Prostate gland (tissue), 2 donors: ENCODE measurements at regions not wholly inside any gene's neighbourhood (a gene's known extent, or its start where the extent isn't known, plus 50 kb on each side); places are given as distances from the start of the nearest gene placed in this dataset.

Source experiments
- DNase-seq: peaks from one replicate; pipeline ENCODE4 v3.0.0-alpha.2; 2019; ENCODE audit warnings: low spot score
- H3K27ac ChIP-seq, 2 donors: fragments of 200-600 bp; sonication (generic); 2 replicates each; pipeline ENCODE4 v1.5.1; 2017 to 2019
- H3K27me3 ChIP-seq: fragments of 200-600 bp; sonication (generic); replicated peaks from 2 replicates; pipeline ENCODE4 v1.5.1; 2019; ENCODE audit not compliant: insufficient read depth
- H3K36me3 ChIP-seq, 2 donors: fragments of 200-600 bp; sonication (generic); 1 replicate in 1 of 2; 2 replicates in 1 of 2; pipeline versions ENCODE4 v1.5.1 to v1.8.1; 2017 to 2019
- H3K4me1 ChIP-seq: fragments of 200-600 bp; sonication (generic); replicated peaks from 2 replicates; pipeline ENCODE4 v1.5.1; 2019
- H3K4me3 ChIP-seq, 2 donors: fragments of 200-600 bp; sonication (generic); 2 replicates each; pipeline ENCODE4 v1.5.1; 2017 to 2019
- H3K9me3 ChIP-seq: fragments of 200-600 bp; sonication (generic); 2 replicates; pipeline ENCODE4 v1.5.1; 2017
- POLR2A ChIP-seq: fragments of 450-650 bp; IDR thresholded peaks from one replicate; pipeline ENCODE4 v1.6.1; 2016; ENCODE audit warnings: antibody characterized with exemption, mild to moderate bottlenecking
- POLR2AphosphoS5 ChIP-seq: sonication (generic); formaldehyde crosslinking; IDR thresholded peaks from one replicate; pipeline ENCODE4 v1.6.1; 2017; ENCODE audit warnings: antibody characterized with exemption
- WGBS: methylation state at CpG from one replicate; pipeline ENCODE4 v1.1.5; 2018; 5-methylcytosine and 5-hydroxymethylcytosine counted together
- intact Hi-C: fragments of 100-400 bp; cut with DNase I; formaldehyde crosslinking; loops from one replicate; pipeline ENCODE4 v1.14.2; 2022
- TF ChIP-seq, protein P1 (sequence below), 4 experiments: fragments of 200-600 bp in 2 of 4; fragments of 450-650 bp in 2 of 4; sonication (generic) in 2 of 4; IDR thresholded peaks; 1 replicate in 3 of 4; 2 replicates in 1 of 4; pipeline ENCODE4 v1.5.1; 2016 to 2019; ENCODE audit warnings: antibody characterized with exemption in 4 of 4, mild to moderate bottlenecking in 2 of 4, moderate library complexity in 2 of 4

DNA sequence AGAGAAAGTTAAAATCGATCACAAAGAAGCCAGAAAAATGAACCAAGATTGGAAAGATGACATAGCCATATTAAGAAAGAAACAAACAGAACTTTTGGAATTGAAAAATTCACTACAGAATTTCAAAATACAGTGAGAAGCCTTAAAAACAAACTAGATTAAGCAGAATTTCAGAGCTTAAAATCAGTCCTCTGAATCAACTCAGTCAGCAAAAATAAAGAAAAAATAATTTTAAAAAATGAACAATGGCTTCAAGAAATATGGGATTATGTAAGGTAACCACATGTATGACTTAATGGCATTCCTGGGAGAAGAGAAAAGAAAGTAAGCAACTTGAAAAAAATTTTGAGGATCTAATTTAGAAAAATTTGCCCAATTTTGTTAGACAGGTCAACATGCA, 696.2 kb downstream of the TSN start:
- intact Hi-C loops = no loop called here
- Histone ChIP-seq H3K4me3 (no peak overlapping the region), H3K4me1 (no peaks in the 10 kb centered on the region), H3K27me3 (no peaks in the 10 kb centered on the region), H3K36me3 (no peaks in the 10 kb centered on the region), H3K9me3 (no peaks in the 10 kb centered on the region), H3K27ac (no peak overlapping the region)
- TF ChIP-seq, protein P1, sequence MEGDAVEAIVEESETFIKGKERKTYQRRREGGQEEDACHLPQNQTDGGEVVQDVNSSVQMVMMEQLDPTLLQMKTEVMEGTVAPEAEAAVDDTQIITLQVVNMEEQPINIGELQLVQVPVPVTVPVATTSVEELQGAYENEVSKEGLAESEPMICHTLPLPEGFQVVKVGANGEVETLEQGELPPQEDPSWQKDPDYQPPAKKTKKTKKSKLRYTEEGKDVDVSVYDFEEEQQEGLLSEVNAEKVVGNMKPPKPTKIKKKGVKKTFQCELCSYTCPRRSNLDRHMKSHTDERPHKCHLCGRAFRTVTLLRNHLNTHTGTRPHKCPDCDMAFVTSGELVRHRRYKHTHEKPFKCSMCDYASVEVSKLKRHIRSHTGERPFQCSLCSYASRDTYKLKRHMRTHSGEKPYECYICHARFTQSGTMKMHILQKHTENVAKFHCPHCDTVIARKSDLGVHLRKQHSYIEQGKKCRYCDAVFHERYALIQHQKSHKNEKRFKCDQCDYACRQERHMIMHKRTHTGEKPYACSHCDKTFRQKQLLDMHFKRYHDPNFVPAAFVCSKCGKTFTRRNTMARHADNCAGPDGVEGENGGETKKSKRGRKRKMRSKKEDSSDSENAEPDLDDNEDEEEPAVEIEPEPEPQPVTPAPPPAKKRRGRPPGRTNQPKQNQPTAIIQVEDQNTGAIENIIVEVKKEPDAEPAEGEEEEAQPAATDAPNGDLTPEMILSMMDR (IDR thresholded peaks at IDR 0.05) = no peak
- TF ChIP-seq POLR2A (no peak), POLR2AphosphoS5 (no peak)
- 89% methylated on average over 1 of the region's 1 CpG for WGBS
- DNase-seq = no peak

GRCh38 chr2:122469147-122469546, 713.7 kb downstream of the TSN start:
- H3K4me1 ChIP-seq = no peaks in the 10 kb centered on the region
- 54% methylated on average over 5 of the region's 5 CpGs for WGBS
- H3K27ac ChIP-seq = no peak overlapping the region
- intact Hi-C loops = no loop called here
- H3K4me3 ChIP-seq = no peak overlapping the region
- DNase-seq = no peak
- no peak for TF ChIP-seq POLR2AphosphoS5
- TF ChIP-seq, protein P1 (IDR thresholded peaks at IDR 0.05) = no peak
- no peak for TF ChIP-seq POLR2A
- H3K36me3 ChIP-seq = no peaks in the 10 kb centered on the region
- H3K27me3 ChIP-seq = no peaks in the 10 kb centered on the region
- no peaks in the 10 kb centered on the region for H3K9me3 ChIP-seq

- H3K4me1 ChIP-seq = no peaks in the 10 kb centered on the region
- H3K27ac ChIP-seq = no peak overlapping the region
- H3K4me3 ChIP-seq = no peak overlapping the region
- no peak for DNase-seq
- H3K36me3 ChIP-seq = no peaks in the 10 kb centered on the region
- intact Hi-C loops = no loop called here
- TF ChIP-seq POLR2AphosphoS5 (no peak), POLR2A (no peak)
- TF ChIP-seq, protein P1 (IDR thresholded peaks at IDR 0.05) = no peak
- H3K9me3 ChIP-seq = no peaks in the 10 kb centered on the region
- H3K27me3 ChIP-seq = no peaks in the 10 kb centered on the region
These were observed 716.3 kb downstream of the TSN start for GRCh38 chr2:122471753-122472152.

GRCh38 chr2:122478117-122478516, 722.7 kb downstream of the TSN start:
- Histone ChIP-seq H3K36me3 (no peaks in the 10 kb centered on the region), H3K9me3 (no peaks in the 10 kb centered on the region), H3K4me3 (no peak overlapping the region), H3K27me3 (no peaks in the 10 kb centered on the region), H3K27ac (no peak overlapping the region), H3K4me1 (no peaks in the 10 kb centered on the region)
- WGBS = 78% methylated on average over 2 of the region's 2 CpGs
- intact Hi-C loops = no loop called here
- TF ChIP-seq, protein P1 (IDR thresholded peaks at IDR 0.05) = no peak
- TF ChIP-seq POLR2AphosphoS5 (no peak), POLR2A (no peak)
- no peak for DNase-seq

GRCh38 chr2:122478771-122479170, 723.3 kb downstream of the TSN start:
- intact Hi-C loops = no loop called here
- TF ChIP-seq, protein P1 (IDR thresholded peaks at IDR 0.05) = no peak
- TF ChIP-seq POLR2A (no peak), POLR2AphosphoS5 (no peak)
- H3K36me3 ChIP-seq = no peaks in the 10 kb centered on the region
- no peak for DNase-seq
- 44% methylated on average over 2 of the region's 2 CpGs for whole genome bisulfite sequencing
- H3K27me3 ChIP-seq = no peaks in the 10 kb centered on the region
- H3K4me1 ChIP-seq = no peaks in the 10 kb centered on the region
- H3K27ac ChIP-seq = no peak overlapping the region
- no peaks in the 10 kb centered on the region for H3K9me3 ChIP-seq
- no peak overlapping the region for H3K4me3 ChIP-seq
